H1 (cell line): ENCODE measurements at regions not wholly inside any gene's neighbourhood (a gene's known extent, or its start where the extent isn't known, plus 50 kb on each side); places are given as distances from the start of the nearest gene placed in this dataset.

Source experiments
- CTCF ChIA-PET: fragments of 300-600 bp; sonication (Branson Sonifier 250); formaldehyde crosslinking; loops from one replicate; lab custom pipeline; 2021; ENCODE audit not compliant: partially characterized antibody; lab: Charles Lee
- POLR2A ChIA-PET: fragments of 300-600 bp; sonication (Branson Sonifier 250); formaldehyde crosslinking; loops from one replicate; lab custom pipeline; 2021; ENCODE audit warnings: inconsistent platforms; ENCODE audit not compliant: partially characterized antibody; lab: Charles Lee
- DNase-seq, 2 experiments: peaks; one replicate each; pipeline versions ENCODE4 v3.0.0 to v3.0.0-alpha.2; 2010 to 2022; ENCODE audit warnings: low spot score in 2 of 2, low read depth in 1 of 2, mixed read lengths in 1 of 2
- FAIRE-seq: peaks from 2 replicates; lab custom pipeline; 2011; peaks lifted over from hg19 to GRCh38; lab: Jason Lieb, UNC
- H2AFZ ChIP-seq: 2 replicates; pipeline ENCODE4 v1.8.1; 2012; ENCODE audit warnings: low read length, inconsistent platforms
- H2AK5ac ChIP-seq: 2 replicates; pipeline ENCODE4 v1.6.1; 2013; ENCODE audit warnings: low read depth, low read length
- H2BK120ac ChIP-seq: replicated peaks from 2 replicates; pipeline ENCODE3; 2013; ENCODE audit warnings: low read depth, low read length, inconsistent platforms
- H2BK12ac ChIP-seq: 2 replicates; pipeline ENCODE4 v1.6.1; 2013; ENCODE audit warnings: low read depth, low read length
- H2BK15ac ChIP-seq: 2 replicates; pipeline ENCODE4 v1.6.1; 2013; ENCODE audit warnings: low read length
- H2BK20ac ChIP-seq: 2 replicates; pipeline ENCODE4 v1.6.1; 2013; ENCODE audit warnings: low read length
- H2BK5ac ChIP-seq: 2 replicates; pipeline ENCODE4 v1.6.1; 2013; ENCODE audit warnings: low read depth, low read length
- H3K14ac ChIP-seq: 2 replicates; pipeline ENCODE4 v1.6.1; 2013; ENCODE audit warnings: inconsistent platforms; ENCODE audit not compliant: insufficient read length
- H3K18ac ChIP-seq: 2 replicates; pipeline ENCODE4 v1.6.1; 2013; ENCODE audit warnings: low read length; ENCODE audit errors: extremely low read depth
- H3K23ac ChIP-seq: 2 replicates; pipeline ENCODE4 v1.6.1; 2013; ENCODE audit warnings: inconsistent platforms; ENCODE audit not compliant: insufficient read length
- H3K23me2 ChIP-seq: 2 replicates; pipeline ENCODE4 v1.6.1; 2013; ENCODE audit warnings: low read depth, low read length
- H3K27ac ChIP-seq: 2 replicates; pipeline ENCODE4 v1.6.1; 2011; ENCODE audit warnings: low read depth, low read length, inconsistent platforms
- H3K27me3 ChIP-seq, 4 experiments: replicated peaks in 1 of 4; 1 replicate in 1 of 4; 2 replicates in 3 of 4; pipeline versions ENCODE4 v1.6.1 to v1.8.1; 2011 to 2013; ENCODE audit warnings: low read length in 3 of 4, mild to moderate bottlenecking in 3 of 4, inconsistent platforms in 2 of 4, mixed read lengths in 2 of 4, moderate library complexity in 1 of 4; ENCODE audit not compliant: control insufficient read depth in 3 of 4, insufficient read depth in 3 of 4; ENCODE audit errors: extremely low read depth in 1 of 4
- H3K36me3 ChIP-seq, 4 experiments: 2 replicates each; pipeline versions ENCODE4 v1.6.1 to v1.8.1; 2011 to 2013; ENCODE audit warnings: mild to moderate bottlenecking in 4 of 4, low read length in 3 of 4, moderate library complexity in 2 of 4, control low read depth in 1 of 4, inconsistent platforms in 1 of 4; ENCODE audit not compliant: insufficient read depth in 4 of 4, control insufficient read depth in 2 of 4
- H3K4ac ChIP-seq: replicated peaks from 2 replicates; pipeline ENCODE3; 2013; ENCODE audit warnings: low read length, low read depth, mixed read lengths, inconsistent platforms; ENCODE audit not compliant: insufficient read length
- H3K4me1 ChIP-seq, 4 experiments: replicated peaks in 1 of 4; 1 replicate in 1 of 4; 2 replicates in 3 of 4; pipeline versions ENCODE4 v1.6.1 to v1.8.1; 2011 to 2013; ENCODE audit warnings: low read length in 3 of 4, inconsistent platforms in 2 of 4, mixed read lengths in 1 of 4; ENCODE audit not compliant: insufficient read depth in 4 of 4, control insufficient read depth in 3 of 4
- H3K4me2 ChIP-seq, 2 experiments: 2 replicates each; pipeline versions ENCODE4 v1.6.1 to v1.8.1; 2011 to 2013; ENCODE audit warnings: low read depth in 2 of 2, low read length in 2 of 2, control low read depth in 1 of 2, inconsistent platforms in 1 of 2, mild to moderate bottlenecking in 1 of 2; ENCODE audit not compliant: insufficient read depth in 1 of 2
- H3K4me3 ChIP-seq, 4 experiments: fragments of 200-600, 300-600 bp in 1 of 4; sonication (generic), shearing (Covaris generic), sonication (Bioruptor Twin) in 1 of 4; 2 replicates each; pipeline versions ENCODE4 v1.5.1 to v1.8.1; 2011 to 2016; ENCODE audit warnings: low read length in 4 of 4, low read depth in 3 of 4, control low read depth in 2 of 4, inconsistent platforms in 2 of 4, mild to moderate bottlenecking in 2 of 4, mixed read lengths in 1 of 4, moderate library complexity in 1 of 4; ENCODE audit not compliant: insufficient read depth in 2 of 4; ENCODE audit errors: extremely low read depth in 1 of 4
- H3K56ac ChIP-seq: replicated peaks from 2 replicates; pipeline ENCODE3; 2013; ENCODE audit warnings: low read depth, mild to moderate bottlenecking, mixed read lengths, low read length, inconsistent platforms; ENCODE audit not compliant: insufficient read length
- H3K79me1 ChIP-seq: 2 replicates; pipeline ENCODE4 v1.6.1; 2013; ENCODE audit warnings: low read depth, low read length, control low read depth
- H3K79me2 ChIP-seq, 2 experiments: 2 replicates each; pipeline versions ENCODE4 v1.6.1 to v1.8.1; 2012 to 2013; ENCODE audit warnings: low read length in 2 of 2, mild to moderate bottlenecking in 2 of 2, inconsistent platforms in 1 of 2; ENCODE audit not compliant: insufficient read depth in 2 of 2, control insufficient read depth in 1 of 2
- H3K9ac ChIP-seq, 4 experiments: replicated peaks in 1 of 4; 1 replicate in 1 of 4; 2 replicates in 3 of 4; pipeline versions ENCODE4 v1.6.1 to v1.8.1; 2011 to 2013; ENCODE audit warnings: low read depth in 3 of 4, low read length in 3 of 4, control low read depth in 2 of 4, mild to moderate bottlenecking in 2 of 4, moderate library complexity in 2 of 4, inconsistent platforms in 1 of 4; ENCODE audit errors: extremely low read depth in 1 of 4
- H3K9me3 ChIP-seq, 2 experiments: 2 replicates each; pipeline versions ENCODE4 v1.6.1 to v1.8.1; 2012 to 2013; ENCODE audit warnings: mild to moderate bottlenecking in 2 of 2, moderate library complexity in 2 of 2, control low read depth in 1 of 2, inconsistent platforms in 1 of 2, low read depth in 1 of 2, low read length in 1 of 2, mixed read lengths in 1 of 2; ENCODE audit not compliant: insufficient read depth in 2 of 2
- H4K20me1 ChIP-seq, 2 experiments: replicated peaks in 1 of 2; 2 replicates each; pipeline versions ENCODE3 to v1.8.1; 2011 to 2013; ENCODE audit warnings: inconsistent platforms in 2 of 2, low read length in 2 of 2, mild to moderate bottlenecking in 1 of 2; ENCODE audit not compliant: insufficient read depth in 2 of 2, control insufficient read depth in 1 of 2
- H4K5ac ChIP-seq: 2 replicates; pipeline ENCODE4 v1.6.1; 2013; ENCODE audit warnings: low read length, low read depth, mixed read lengths, inconsistent platforms; ENCODE audit not compliant: insufficient read length
- H4K8ac ChIP-seq: 2 replicates; pipeline ENCODE4 v1.8.0; 2013; ENCODE audit warnings: mild to moderate bottlenecking, moderate library complexity, low read length, inconsistent platforms; ENCODE audit not compliant: insufficient read depth; ENCODE audit errors: extremely low read depth
- H4K91ac ChIP-seq: replicated peaks from 2 replicates; pipeline ENCODE3; 2013; ENCODE audit warnings: low read length, mixed read lengths, inconsistent platforms; ENCODE audit not compliant: insufficient read length
- ASH2L ChIP-seq: fragments of 200-600, 300-600 bp; sonication (generic); IDR thresholded peaks from one replicate; pipeline ENCODE4 v1.7.1; 2017; ENCODE audit warnings: low read length
- ATF2 ChIP-seq: IDR thresholded peaks from 2 replicates; pipeline ENCODE4 v1.6.1; 2012; ENCODE audit warnings: low read length, inconsistent platforms
- CREB1 ChIP-seq: IDR thresholded peaks from 2 replicates; pipeline ENCODE4 v1.6.1; 2012; ENCODE audit warnings: inconsistent platforms
- JUND ChIP-seq: IDR thresholded peaks from 2 replicates; pipeline ENCODE4 v1.6.1; 2011; ENCODE audit warnings: mild to moderate bottlenecking, improper control_type of control experiment, low read length
- POU5F1 ChIP-seq: IDR thresholded peaks from 2 replicates; pipeline ENCODE4 v1.6.1; 2011; ENCODE audit warnings: low read depth, mild to moderate bottlenecking, low read length, moderate library complexity
- RAD21 ChIP-seq, 2 experiments: IDR thresholded peaks in 1 of 2; conservative IDR thresholded peaks in 1 of 2; 2 replicates each; pipeline ENCODE4 v1.6.1; 2011; ENCODE audit warnings: low read depth in 2 of 2, low read length in 2 of 2, improper control_type of control experiment in 1 of 2, inconsistent platforms in 1 of 2, mild to moderate bottlenecking in 1 of 2, moderate library complexity in 1 of 2
- RXRA ChIP-seq: IDR thresholded peaks from 2 replicates; pipeline ENCODE4 v1.6.1; 2011; ENCODE audit warnings: low read depth, mild to moderate bottlenecking, low read length, moderate library complexity; ENCODE audit not compliant: insufficient read depth
- SAP30 ChIP-seq: fragments of 300-600 bp; sonication (generic); IDR thresholded peaks from 2 replicates; pipeline ENCODE4 v1.7.1; 2012; ENCODE audit warnings: low read length, moderate library complexity, mild to moderate bottlenecking, inconsistent platforms; ENCODE audit not compliant: insufficient read depth, insufficient replicate concordance
- TBP ChIP-seq: IDR thresholded peaks from 2 replicates; pipeline ENCODE4 v1.6.1; 2011; ENCODE audit warnings: low read depth, low read length, improper control_type of control experiment
- YY1 ChIP-seq: IDR thresholded peaks from 2 replicates; pipeline ENCODE4 v1.6.1; 2011; ENCODE audit warnings: low read depth, mild to moderate bottlenecking, low read length
- ZNF274 ChIP-seq: IDR thresholded peaks from 2 replicates; pipeline ENCODE4 v1.7.0; 2012; ENCODE audit warnings: low read length, borderline replicate concordance; ENCODE audit errors: extremely low read depth
- WGBS, 2 experiments: shearing (Covaris generic) in 1 of 2; methylation state at CpG; one replicate each; pipeline versions ENCODE4 v1.1.6 to v1.1.7; 2013 to 2015; ENCODE audit warnings: low lambda C conversion rate in 2 of 2, mixed read lengths in 2 of 2, inconsistent platforms in 1 of 2, low coverage in 1 of 2, missing lambda C conversion rate in 1 of 2; ENCODE audit not compliant: insufficient replicate concordance in 2 of 2, insufficient coverage in 1 of 2, insufficient read length in 1 of 2; ENCODE audit errors: extremely low coverage in 1 of 2, missing lambda C conversion rate in 1 of 2; 5-methylcytosine and 5-hydroxymethylcytosine counted together

DNA sequence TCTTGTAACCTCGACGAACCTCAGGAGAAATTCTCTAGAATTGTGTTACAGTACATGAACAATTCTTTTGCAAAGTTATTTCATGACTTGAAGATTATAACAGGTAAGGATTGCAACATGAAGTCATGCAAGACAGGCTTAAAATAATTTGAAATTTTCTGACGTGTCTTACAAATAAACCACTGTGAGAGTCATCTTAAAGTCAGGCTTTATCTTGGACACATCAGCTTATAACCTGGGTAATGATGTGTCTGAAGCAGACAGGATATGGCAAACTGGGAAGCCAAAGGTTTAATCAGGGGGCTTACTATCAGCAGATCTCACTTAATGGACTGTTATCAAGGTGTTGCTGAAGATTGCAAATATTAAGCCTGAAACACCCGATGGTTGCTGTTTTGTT lies 407.8 kb downstream of the KLF5 start:
- Histone ChIP-seq H3K4me1 (peaks cover 0 to 3% (median 0%) of the 10 kb centered on the region in 4 experiments; a peak in 1 of 7 replicates), H2BK15ac (no peak overlapping the region), H2BK5ac (no peak overlapping the region), H3K79me1 (no peaks in the 10 kb centered on the region), H3K4me3 (no peak overlapping the region), H3K23me2 (no peaks in the 10 kb centered on the region), H4K8ac (no peak overlapping the region), H2AFZ (peak overlapping the region; percentile 41; the same call in 1 of the 2 replicates), H3K4ac (no peak overlapping the region), H3K27ac (no peak overlapping the region), H3K14ac (no peak overlapping the region), H3K56ac (no peak overlapping the region), H2BK120ac (no peak overlapping the region), H3K4me2 (no peak overlapping the region), H3K9me3 (no peaks in the 10 kb centered on the region), H3K36me3 (no peaks in the 10 kb centered on the region), H4K20me1 (no peaks in the 10 kb centered on the region), H2BK12ac (no peak overlapping the region), H4K5ac (no peak overlapping the region), H4K91ac (no peak overlapping the region), H2BK20ac (no peak overlapping the region), H3K27me3 (no peaks in the 10 kb centered on the region), H3K18ac (no peak overlapping the region), H3K79me2 (no peaks in the 10 kb centered on the region), H2AK5ac (no peak overlapping the region), H3K9ac (peak overlapping the region in 1 of 4 experiments; percentile 8; a peak in 1 of 7 replicates), H3K23ac (no peak overlapping the region)
- ChIA-PET POLR2A (no interaction called here), CTCF (interaction anchor here (1.0 to 1.7 kb wide), 3 partner anchors 10 to 20 kb away, joined by 3 to 7 read pairs (median 4); no protein-coding TSS in a partner anchor)
- no peak for TF ChIP-seq YY1
- TF ChIP-seq CREB1, result no peak
- no peak for TF ChIP-seq RXRA
- TF ChIP-seq JUND, result no peak
- no peak for TF ChIP-seq POU5F1
- no peak for TF ChIP-seq ATF2
- no peak for TF ChIP-seq RAD21 (IDR thresholded peaks at IDR 0.05 in 1 of 2, conservative IDR thresholded peaks at IDR 0.05 in 1 of 2; ENCODE audit: low read depth in 2 of 2, low read length in 2 of 2)
- TF ChIP-seq TBP, result no peak
- TF ChIP-seq SAP30, result no peak
- TF ChIP-seq ASH2L, result no peak
- TF ChIP-seq ZNF274, result no peak
- no peak for FAIRE-seq
- no peak for DNase-seq
- WGBS, 2 experiments, result 93% methylated on average over 4 of the region's 4 CpGs; no CpG with 5 or more reads in 1 of the 2 experiments
